GM12878 (cell line): ENCODE measurements at regions not wholly inside any gene's neighbourhood (a gene's known extent, or its start where the extent isn't known, plus 50 kb on each side); places are given as distances from the start of the nearest gene placed in this dataset.

Experiments used
- ATAC-seq: fragments of 200-7000 bp; cut with Tn5 transposase; 3 replicates; pipeline ENCODE4 v1.9.1; 2020; ENCODE audit warnings: mild to moderate bottlenecking, moderate library complexity
- BruUV-seq: library from RNA; stranded (reverse); fragments of 400-500 nt; replicated peaks from 2 replicates; lab custom pipeline; 2021; lab: Mats Ljungman, UMichigan
- CTCF ChIA-PET: fragments of 300-600 bp; sonication (Branson Sonifier 250); formaldehyde crosslinking; extraction: SDS; loops from one replicate; lab custom pipeline; 2021; ENCODE audit warnings: inconsistent platforms; lab: Yijun Ruan, JAX
- POLR2A ChIA-PET: fragments of 350-600 bp; formaldehyde crosslinking; extraction: SDS; loops from one replicate; lab custom pipeline; 2021; ENCODE audit warnings: inconsistent platforms; lab: Charles Lee
- RAD21 ChIA-PET: fragments of 300-600 bp; sonication (Branson Sonifier 250); formaldehyde crosslinking; loops from one replicate; lab custom pipeline; 2023; ENCODE audit warnings: antibody characterized with exemption; ENCODE audit not compliant: unreplicated experiment; lab: Charles Lee
- SMC1A ChIA-PET: fragments of 300-600 bp; sonication (Branson Sonifier 250); formaldehyde crosslinking; loops from one replicate; lab custom pipeline; 2023; ENCODE audit not compliant: unreplicated experiment, uncharacterized antibody; lab: Charles Lee
- DNase-seq: peaks from one replicate; pipeline ENCODE4 v3.0.0-alpha.2; 2011; ENCODE audit warnings: low read depth, low spot score
- FAIRE-seq: peaks from 3 replicates; lab custom pipeline; 2011; peaks lifted over from hg19 to GRCh38; lab: Jason Lieb, UNC
- H2AFZ ChIP-seq: 2 replicates; pipeline ENCODE4 v1.6.0; 2011; ENCODE audit warnings: low read depth, low read length, control low read depth; ENCODE audit not compliant: control insufficient read depth
- H3K27ac ChIP-seq: 2 replicates; pipeline ENCODE4 v1.5.1; 2011; ENCODE audit warnings: control low read depth; ENCODE audit not compliant: control insufficient read depth, insufficient read depth
- H3K27me3 ChIP-seq, 2 experiments: replicated peaks in 1 of 2; 2 replicates each; pipeline versions ENCODE4 v1.6.0 to v1.6.1; 2011; ENCODE audit warnings: low read length in 1 of 2; ENCODE audit not compliant: control insufficient read depth in 2 of 2, insufficient read depth in 2 of 2
- H3K36me3 ChIP-seq, 2 experiments: 2 replicates each; pipeline ENCODE4 v1.5.1; 2011; ENCODE audit warnings: low read length in 1 of 2; ENCODE audit not compliant: control insufficient read depth in 2 of 2, insufficient read depth in 2 of 2
- H3K4me1 ChIP-seq: 2 replicates; pipeline ENCODE4 v1.6.1; 2011; ENCODE audit warnings: mild to moderate bottlenecking, low read length, moderate library complexity, mixed read lengths; ENCODE audit not compliant: control insufficient read depth, insufficient read depth
- H3K4me2 ChIP-seq: 2 replicates; pipeline ENCODE4 v1.6.0; 2011; ENCODE audit warnings: control low read depth; ENCODE audit not compliant: control insufficient read depth, insufficient read depth
- H3K4me3 ChIP-seq: fragments of 200-600 bp; sonication (generic); 2 replicates; pipeline ENCODE4 v1.5.1; 2016
- H3K79me2 ChIP-seq: 2 replicates; pipeline ENCODE4 v1.6.0; 2011; ENCODE audit warnings: low read length; ENCODE audit not compliant: control insufficient read depth, insufficient read depth
- H3K9ac ChIP-seq: 2 replicates; pipeline ENCODE4 v1.8.0; 2011; ENCODE audit warnings: low read length, control low read depth, mixed read lengths; ENCODE audit not compliant: control insufficient read depth, insufficient read depth
- H3K9me3 ChIP-seq: replicated peaks from 3 replicates; pipeline ENCODE4 v1.5.1; 2011; ENCODE audit warnings: mild to moderate bottlenecking, low read length; ENCODE audit not compliant: control insufficient read depth, insufficient read depth
- H4K20me1 ChIP-seq: 2 replicates; pipeline ENCODE4 v1.6.0; 2011; ENCODE audit not compliant: control insufficient read depth, insufficient read depth
- CREB1 ChIP-seq: IDR thresholded peaks from 2 replicates; pipeline ENCODE4 v1.6.1; 2012; ENCODE audit warnings: low read depth, mild to moderate bottlenecking, inconsistent platforms
- CUX1 ChIP-seq: IDR thresholded peaks from 2 replicates; pipeline ENCODE4 v1.6.1; 2012; ENCODE audit warnings: improper control_type of control experiment, low read depth, low read length; ENCODE audit not compliant: insufficient replicate concordance
- E2F4 ChIP-seq: IDR thresholded peaks from 2 replicates; pipeline ENCODE4 v1.6.1; 2012; ENCODE audit warnings: low read depth, low read length, improper control_type of control experiment
- ELK1 ChIP-seq: IDR thresholded peaks from 2 replicates; pipeline ENCODE4 v1.6.1; 2012; ENCODE audit warnings: low read depth, low read length, improper control_type of control experiment
- ESRRA ChIP-seq: IDR thresholded peaks from 2 replicates; pipeline ENCODE4 v1.6.1; 2012; ENCODE audit warnings: mild to moderate bottlenecking, low read length, improper control_type of control experiment
- ETV6 ChIP-seq, 2 experiments: fragments of 450-650 bp in 1 of 2; IDR thresholded peaks in 1 of 2; conservative IDR thresholded peaks in 1 of 2; 2 replicates each; pipeline ENCODE4 v1.6.1; 2014; ENCODE audit warnings: antibody characterized with exemption in 1 of 2, borderline replicate concordance in 1 of 2, low read depth in 1 of 2, mild to moderate bottlenecking in 1 of 2, moderate library complexity in 1 of 2
- KLF5 ChIP-seq: fragments of 450-650 bp; IDR thresholded peaks from 2 replicates; pipeline ENCODE4 v1.6.1; 2014; ENCODE audit warnings: mild to moderate bottlenecking; ENCODE audit not compliant: partially characterized antibody
- LARP7 ChIP-seq: fragments of 450-650 bp; IDR thresholded peaks from 2 replicates; pipeline ENCODE4 v1.6.1; 2017; ENCODE audit warnings: mild to moderate bottlenecking
- NR2C2 ChIP-seq: IDR thresholded peaks from 2 replicates; pipeline ENCODE4 v1.6.1; 2011; ENCODE audit warnings: borderline replicate concordance, low read depth; ENCODE audit not compliant: control insufficient read depth, insufficient read length
- SMC3 ChIP-seq: IDR thresholded peaks from 2 replicates; pipeline ENCODE4 v1.6.1; 2011; ENCODE audit warnings: low read length, improper control_type of control experiment, borderline replicate concordance
- SREBF2 ChIP-seq: IDR thresholded peaks from 2 replicates; pipeline ENCODE4 v1.6.1; 2012; ENCODE audit warnings: mild to moderate bottlenecking, low read length
- TCF12 ChIP-seq: IDR thresholded peaks from 2 replicates; pipeline ENCODE4 v1.6.1; 2011; ENCODE audit warnings: low read depth, mild to moderate bottlenecking, low read length
- TCF7 ChIP-seq: IDR thresholded peaks from 2 replicates; pipeline ENCODE4 v1.6.1; 2014; ENCODE audit warnings: antibody characterized with exemption, borderline replicate concordance
- WGBS: methylation state at CpG from one replicate; pipeline ENCODE4 v1.1.6; 2016; ENCODE audit warnings: low lambda C conversion rate; ENCODE audit not compliant: insufficient replicate concordance, insufficient coverage; ENCODE audit errors: missing lambda C conversion rate; 5-methylcytosine and 5-hydroxymethylcytosine counted together
- in situ Hi-C: fragments of 300-500 bp; cut with MboI; formaldehyde crosslinking; loops from 9 replicates; pipeline ENCODE4 v1.14.3; 2018; ENCODE audit warnings: mixed read lengths
- intact Hi-C: fragments of 100-400 bp; cut with micrococcal nuclease; formaldehyde crosslinking; loops from one replicate; pipeline ENCODE4 v1.14.2; 2022; ENCODE audit not compliant: unreplicated experiment

GRCh38 chr6:163827143-163827542 is 412.6 kb downstream of the QKI start:
- CTCF ChIA-PET: no interaction called here
- no peak for DNase-seq
- SMC1A ChIA-PET: interaction anchor here (0.7 kb wide), 1 partner anchor 59 kb away, joined by 3 read pairs; no protein-coding TSS in a partner anchor
- H3K9ac ChIP-seq: no peak overlapping the region
- 25% methylated on average over 2 of the region's 2 CpGs for WGBS
- RAD21 ChIA-PET: no interaction called here
- no peak overlapping the region for H3K27ac ChIP-seq
- POLR2A ChIA-PET: no interaction called here
- H3K27me3 ChIP-seq: no peaks in the 10 kb centered on the region; a peak in 2 of 4 replicates
- no peak overlapping the region for H3K4me2 ChIP-seq
- no peaks in the 10 kb centered on the region for H4K20me1 ChIP-seq
- BruUV-seq: no TSS peak
- H2AFZ ChIP-seq: no peak overlapping the region
- intact Hi-C loops (no loop called here), in situ Hi-C loops (no loop called here)
- no peaks in the 10 kb centered on the region for H3K79me2 ChIP-seq
- no peak overlapping the region for H3K4me3 ChIP-seq
- FAIRE-seq: no peak
- no peak for ATAC-seq
- TF ChIP-seq ESRRA: no peak
- no peak for TF ChIP-seq ELK1
- TF ChIP-seq TCF12: no peak
- no peak for TF ChIP-seq E2F4
- no peak for TF ChIP-seq KLF5
- TF ChIP-seq NR2C2: no peak
- TF ChIP-seq ETV6 (conservative IDR thresholded peaks at IDR 0.05 in 1 of 2, IDR thresholded peaks at IDR 0.05 in 1 of 2; ENCODE audit: borderline replicate concordance in 1 of 2, low read depth in 1 of 2): no peak
- TF ChIP-seq SREBF2: no peak
- no peak for TF ChIP-seq CUX1
- TF ChIP-seq SMC3: no peak
- TF ChIP-seq TCF7: no peak
- no peak for TF ChIP-seq LARP7
- TF ChIP-seq CREB1: no peak
- TF ChIP-seq, all 136 proteins: peak for 0
- no peaks in the 10 kb centered on the region for H3K9me3 ChIP-seq
- no peaks in the 10 kb centered on the region for H3K36me3 ChIP-seq
- H3K4me1 ChIP-seq: no peaks in the 10 kb centered on the region
